GM12878 (cell line): ENCODE measurements at regions not wholly inside any gene's neighbourhood (a gene's known extent, or its start where the extent isn't known, plus 50 kb on each side); places are given as distances from the start of the nearest gene placed in this dataset.

Experiments
- ATAC-seq: fragments of 200-7000 bp; cut with Tn5 transposase; 3 replicates; pipeline ENCODE4 v1.9.1; 2020; ENCODE audit warnings: mild to moderate bottlenecking, moderate library complexity
- BruUV-seq: library from RNA; stranded (reverse); fragments of 400-500 nt; replicated peaks from 2 replicates; lab custom pipeline; 2021; lab: Mats Ljungman, UMichigan
- CTCF ChIA-PET: fragments of 300-600 bp; sonication (Branson Sonifier 250); formaldehyde crosslinking; extraction: SDS; loops from one replicate; lab custom pipeline; 2021; ENCODE audit warnings: inconsistent platforms; lab: Yijun Ruan, JAX
- POLR2A ChIA-PET: fragments of 350-600 bp; formaldehyde crosslinking; extraction: SDS; loops from one replicate; lab custom pipeline; 2021; ENCODE audit warnings: inconsistent platforms; lab: Charles Lee
- RAD21 ChIA-PET: fragments of 300-600 bp; sonication (Branson Sonifier 250); formaldehyde crosslinking; loops from one replicate; lab custom pipeline; 2023; ENCODE audit warnings: antibody characterized with exemption; ENCODE audit not compliant: unreplicated experiment; lab: Charles Lee
- SMC1A ChIA-PET: fragments of 300-600 bp; sonication (Branson Sonifier 250); formaldehyde crosslinking; loops from one replicate; lab custom pipeline; 2023; ENCODE audit not compliant: unreplicated experiment, uncharacterized antibody; lab: Charles Lee
- DNase-seq: peaks from one replicate; pipeline ENCODE4 v3.0.0-alpha.2; 2011; ENCODE audit warnings: low read depth, low spot score
- FAIRE-seq: peaks from 3 replicates; lab custom pipeline; 2011; peaks lifted over from hg19 to GRCh38; lab: Jason Lieb, UNC
- H2AFZ ChIP-seq: 2 replicates; pipeline ENCODE4 v1.6.0; 2011; ENCODE audit warnings: low read depth, low read length, control low read depth; ENCODE audit not compliant: control insufficient read depth
- H3K27ac ChIP-seq: 2 replicates; pipeline ENCODE4 v1.5.1; 2011; ENCODE audit warnings: control low read depth; ENCODE audit not compliant: control insufficient read depth, insufficient read depth
- H3K27me3 ChIP-seq, 2 experiments: replicated peaks in 1 of 2; 2 replicates each; pipeline versions ENCODE4 v1.6.0 to v1.6.1; 2011; ENCODE audit warnings: low read length in 1 of 2; ENCODE audit not compliant: control insufficient read depth in 2 of 2, insufficient read depth in 2 of 2
- H3K36me3 ChIP-seq, 2 experiments: 2 replicates each; pipeline ENCODE4 v1.5.1; 2011; ENCODE audit warnings: low read length in 1 of 2; ENCODE audit not compliant: control insufficient read depth in 2 of 2, insufficient read depth in 2 of 2
- H3K4me1 ChIP-seq: 2 replicates; pipeline ENCODE4 v1.6.1; 2011; ENCODE audit warnings: mild to moderate bottlenecking, low read length, moderate library complexity, mixed read lengths; ENCODE audit not compliant: control insufficient read depth, insufficient read depth
- H3K4me2 ChIP-seq: 2 replicates; pipeline ENCODE4 v1.6.0; 2011; ENCODE audit warnings: control low read depth; ENCODE audit not compliant: control insufficient read depth, insufficient read depth
- H3K4me3 ChIP-seq: fragments of 200-600 bp; sonication (generic); 2 replicates; pipeline ENCODE4 v1.5.1; 2016
- H3K79me2 ChIP-seq: 2 replicates; pipeline ENCODE4 v1.6.0; 2011; ENCODE audit warnings: low read length; ENCODE audit not compliant: control insufficient read depth, insufficient read depth
- H3K9ac ChIP-seq: 2 replicates; pipeline ENCODE4 v1.8.0; 2011; ENCODE audit warnings: low read length, control low read depth, mixed read lengths; ENCODE audit not compliant: control insufficient read depth, insufficient read depth
- H3K9me3 ChIP-seq: replicated peaks from 3 replicates; pipeline ENCODE4 v1.5.1; 2011; ENCODE audit warnings: mild to moderate bottlenecking, low read length; ENCODE audit not compliant: control insufficient read depth, insufficient read depth
- H4K20me1 ChIP-seq: 2 replicates; pipeline ENCODE4 v1.6.0; 2011; ENCODE audit not compliant: control insufficient read depth, insufficient read depth
- CHD1 ChIP-seq: IDR thresholded peaks from 2 replicates; pipeline ENCODE4 v1.6.1; 2012; ENCODE audit warnings: low read depth, low read length, improper control_type of control experiment
- EP300 ChIP-seq, 2 experiments: fragments of 150-350 bp in 1 of 2; IDR thresholded peaks; 2 replicates each; pipeline ENCODE4 v1.6.1; 2011 to 2012; ENCODE audit warnings: low read depth in 2 of 2, low read length in 2 of 2, borderline replicate concordance in 1 of 2, improper control_type of control experiment in 1 of 2, inconsistent platforms in 1 of 2; ENCODE audit not compliant: control insufficient read depth in 1 of 2
- ETV6 ChIP-seq, 2 experiments: fragments of 450-650 bp in 1 of 2; IDR thresholded peaks in 1 of 2; conservative IDR thresholded peaks in 1 of 2; 2 replicates each; pipeline ENCODE4 v1.6.1; 2014; ENCODE audit warnings: antibody characterized with exemption in 1 of 2, borderline replicate concordance in 1 of 2, low read depth in 1 of 2, mild to moderate bottlenecking in 1 of 2, moderate library complexity in 1 of 2
- FOXK2 ChIP-seq: fragments of 450-650 bp; IDR thresholded peaks from 2 replicates; pipeline ENCODE4 v1.6.1; 2017; ENCODE audit warnings: mild to moderate bottlenecking, moderate library complexity
- HCFC1 ChIP-seq: fragments of 150-350 bp; IDR thresholded peaks from 2 replicates; pipeline ENCODE4 v1.6.1; 2014; ENCODE audit warnings: low read length
- HDGF ChIP-seq: fragments of 450-650 bp; IDR thresholded peaks from 2 replicates; pipeline ENCODE4 v1.6.1; 2016; ENCODE audit warnings: antibody characterized with exemption
- IRF4 ChIP-seq: IDR thresholded peaks from 2 replicates; pipeline ENCODE4 v1.6.1; 2011; ENCODE audit warnings: low read depth, low read length
- NFXL1 ChIP-seq: fragments of 450-650 bp; IDR thresholded peaks from 2 replicates; pipeline ENCODE4 v1.6.1; 2017; ENCODE audit warnings: antibody characterized with exemption, mild to moderate bottlenecking, borderline replicate concordance
- NRF1 ChIP-seq: conservative IDR thresholded peaks from 2 replicates; pipeline ENCODE4 v1.6.1; 2011; ENCODE audit warnings: mild to moderate bottlenecking, low read depth, low read length, improper control_type of control experiment
- PML ChIP-seq: IDR thresholded peaks from 2 replicates; pipeline ENCODE4 v1.6.1; 2012; ENCODE audit warnings: low read length, inconsistent platforms
- SIN3A ChIP-seq: IDR thresholded peaks from 2 replicates; pipeline ENCODE4 v1.6.1; 2012; ENCODE audit warnings: low read depth, low read length, improper control_type of control experiment
- SMAD1 ChIP-seq: fragments of 450-650 bp; IDR thresholded peaks from 2 replicates; pipeline ENCODE4 v1.6.1; 2018; ENCODE audit warnings: mild to moderate bottlenecking, low read depth; ENCODE audit not compliant: partially characterized antibody
- SREBF2 ChIP-seq: IDR thresholded peaks from 2 replicates; pipeline ENCODE4 v1.6.1; 2012; ENCODE audit warnings: mild to moderate bottlenecking, low read length
- TAF1 ChIP-seq: IDR thresholded peaks from 2 replicates; pipeline ENCODE4 v1.6.1; 2011; ENCODE audit warnings: mild to moderate bottlenecking, low read depth, low read length, borderline replicate concordance
- WGBS: methylation state at CpG from one replicate; pipeline ENCODE4 v1.1.6; 2016; ENCODE audit warnings: low lambda C conversion rate; ENCODE audit not compliant: insufficient replicate concordance, insufficient coverage; ENCODE audit errors: missing lambda C conversion rate; 5-methylcytosine and 5-hydroxymethylcytosine counted together
- in situ Hi-C: fragments of 300-500 bp; cut with MboI; formaldehyde crosslinking; loops from 9 replicates; pipeline ENCODE4 v1.14.3; 2018; ENCODE audit warnings: mixed read lengths
- intact Hi-C: fragments of 100-400 bp; cut with micrococcal nuclease; formaldehyde crosslinking; loops from one replicate; pipeline ENCODE4 v1.14.2; 2022; ENCODE audit not compliant: unreplicated experiment
- TF ChIP-seq, protein P1 (sequence below): fragments of 450-650 bp; IDR thresholded peaks from 2 replicates; pipeline ENCODE4 v1.6.1; 2017; ENCODE audit warnings: low read depth, mild to moderate bottlenecking, moderate library complexity
- TF ChIP-seq, protein P2 (sequence below): IDR thresholded peaks from 2 replicates; pipeline ENCODE4 v1.6.1; 2011; ENCODE audit warnings: mild to moderate bottlenecking, low read depth, low read length, moderate library complexity; ENCODE audit not compliant: insufficient replicate concordance
- TF ChIP-seq, protein P3 (sequence below), 3 experiments: IDR thresholded peaks in 2 of 3; conservative IDR thresholded peaks in 1 of 3; 2 replicates each; pipeline ENCODE4 v1.5.1; 2011; ENCODE audit warnings: low read depth in 3 of 3, low read length in 3 of 3, mild to moderate bottlenecking in 3 of 3, control low read depth in 2 of 3, moderate library complexity in 2 of 3, inconsistent platforms in 1 of 3, mixed read lengths in 1 of 3; ENCODE audit not compliant: control insufficient read depth in 2 of 3, insufficient read depth in 1 of 3; ENCODE audit errors: extremely low read depth in 1 of 3
- TF ChIP-seq, protein P4 (sequence below): fragments of 450-650 bp; conservative IDR thresholded peaks from 2 replicates; pipeline ENCODE4 v1.6.1; 2017; ENCODE audit warnings: mild to moderate bottlenecking, moderate library complexity

DNA sequence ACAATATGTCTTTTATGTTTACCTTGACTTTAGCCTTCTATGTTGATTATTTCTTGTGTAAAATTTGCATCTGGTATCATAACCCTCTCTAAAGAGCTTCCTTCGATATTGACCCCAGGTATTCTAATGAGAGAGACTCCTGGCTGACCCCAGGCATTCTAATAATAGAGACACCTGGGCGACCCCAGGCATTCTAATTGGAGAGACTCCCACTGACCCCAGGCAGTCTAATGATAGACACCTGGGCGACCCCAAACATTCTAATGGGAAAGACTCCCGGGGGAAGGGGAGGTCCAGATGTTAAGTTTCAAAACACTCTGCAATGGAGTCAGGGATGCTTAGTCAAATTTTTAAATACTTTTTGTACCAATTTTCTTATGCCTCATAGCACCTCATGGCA is 726.4 kb downstream of the COL12A1 start:
- H3K9ac ChIP-seq = no peak overlapping the region
- H4K20me1 ChIP-seq = no peaks in the 10 kb centered on the region
- in situ Hi-C loops = no loop called here
- WGBS = 24% methylated on average over 4 of the region's 4 CpGs
- no peak for DNase-seq
- no peaks in the 10 kb centered on the region for H3K4me1 ChIP-seq
- CTCF ChIA-PET = interaction anchor here (1.2 kb wide), 1 partner anchor 9 kb away, joined by 4 read pairs; no protein-coding TSS in a partner anchor
- H3K27me3 ChIP-seq = no peaks in the 10 kb centered on the region
- no peak overlapping the region for H3K4me2 ChIP-seq
- TF ChIP-seq SREBF2 (no peak), NFXL1 (no peak), SIN3A (no peak), HCFC1 (no peak), EP300 (IDR thresholded peaks at IDR 0.05; ENCODE audit: borderline replicate concordance in 1 of 2, control insufficient read depth in 1 of 2, low read depth in 2 of 2, low read length in 2 of 2) (no peak), TAF1 (no peak), HDGF (no peak), SMAD1 (no peak), PML (no peak), ETV6 (conservative IDR thresholded peaks at IDR 0.05 in 1 of 2, IDR thresholded peaks at IDR 0.05 in 1 of 2; ENCODE audit: borderline replicate concordance in 1 of 2, low read depth in 1 of 2) (no peak), NRF1 (no peak), CHD1 (no peak), IRF4 (no peak), FOXK2 (no peak)
- TF ChIP-seq, protein P1, sequence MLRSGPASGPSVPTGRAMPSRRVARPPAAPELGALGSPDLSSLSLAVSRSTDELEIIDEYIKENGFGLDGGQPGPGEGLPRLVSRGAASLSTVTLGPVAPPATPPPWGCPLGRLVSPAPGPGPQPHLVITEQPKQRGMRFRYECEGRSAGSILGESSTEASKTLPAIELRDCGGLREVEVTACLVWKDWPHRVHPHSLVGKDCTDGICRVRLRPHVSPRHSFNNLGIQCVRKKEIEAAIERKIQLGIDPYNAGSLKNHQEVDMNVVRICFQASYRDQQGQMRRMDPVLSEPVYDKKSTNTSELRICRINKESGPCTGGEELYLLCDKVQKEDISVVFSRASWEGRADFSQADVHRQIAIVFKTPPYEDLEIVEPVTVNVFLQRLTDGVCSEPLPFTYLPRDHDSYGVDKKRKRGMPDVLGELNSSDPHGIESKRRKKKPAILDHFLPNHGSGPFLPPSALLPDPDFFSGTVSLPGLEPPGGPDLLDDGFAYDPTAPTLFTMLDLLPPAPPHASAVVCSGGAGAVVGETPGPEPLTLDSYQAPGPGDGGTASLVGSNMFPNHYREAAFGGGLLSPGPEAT = no peak
- TF ChIP-seq, protein P2, sequence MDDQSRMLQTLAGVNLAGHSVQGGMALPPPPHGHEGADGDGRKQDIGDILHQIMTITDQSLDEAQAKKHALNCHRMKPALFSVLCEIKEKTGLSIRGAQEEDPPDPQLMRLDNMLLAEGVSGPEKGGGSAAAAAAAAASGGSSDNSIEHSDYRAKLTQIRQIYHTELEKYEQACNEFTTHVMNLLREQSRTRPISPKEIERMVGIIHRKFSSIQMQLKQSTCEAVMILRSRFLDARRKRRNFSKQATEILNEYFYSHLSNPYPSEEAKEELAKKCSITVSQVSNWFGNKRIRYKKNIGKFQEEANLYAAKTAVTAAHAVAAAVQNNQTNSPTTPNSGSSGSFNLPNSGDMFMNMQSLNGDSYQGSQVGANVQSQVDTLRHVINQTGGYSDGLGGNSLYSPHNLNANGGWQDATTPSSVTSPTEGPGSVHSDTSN = no peak
- TF ChIP-seq, protein P3, sequence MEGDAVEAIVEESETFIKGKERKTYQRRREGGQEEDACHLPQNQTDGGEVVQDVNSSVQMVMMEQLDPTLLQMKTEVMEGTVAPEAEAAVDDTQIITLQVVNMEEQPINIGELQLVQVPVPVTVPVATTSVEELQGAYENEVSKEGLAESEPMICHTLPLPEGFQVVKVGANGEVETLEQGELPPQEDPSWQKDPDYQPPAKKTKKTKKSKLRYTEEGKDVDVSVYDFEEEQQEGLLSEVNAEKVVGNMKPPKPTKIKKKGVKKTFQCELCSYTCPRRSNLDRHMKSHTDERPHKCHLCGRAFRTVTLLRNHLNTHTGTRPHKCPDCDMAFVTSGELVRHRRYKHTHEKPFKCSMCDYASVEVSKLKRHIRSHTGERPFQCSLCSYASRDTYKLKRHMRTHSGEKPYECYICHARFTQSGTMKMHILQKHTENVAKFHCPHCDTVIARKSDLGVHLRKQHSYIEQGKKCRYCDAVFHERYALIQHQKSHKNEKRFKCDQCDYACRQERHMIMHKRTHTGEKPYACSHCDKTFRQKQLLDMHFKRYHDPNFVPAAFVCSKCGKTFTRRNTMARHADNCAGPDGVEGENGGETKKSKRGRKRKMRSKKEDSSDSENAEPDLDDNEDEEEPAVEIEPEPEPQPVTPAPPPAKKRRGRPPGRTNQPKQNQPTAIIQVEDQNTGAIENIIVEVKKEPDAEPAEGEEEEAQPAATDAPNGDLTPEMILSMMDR (IDR thresholded peaks at IDR 0.05 in 2 of 3, conservative IDR thresholded peaks at IDR 0.05 in 1 of 3; ENCODE audit: control insufficient read depth in 2 of 3, extremely low read depth in 1 of 3, insufficient read depth in 1 of 3, low read depth in 3 of 3, low read length in 3 of 3) = no peak
- TF ChIP-seq, protein P4, sequence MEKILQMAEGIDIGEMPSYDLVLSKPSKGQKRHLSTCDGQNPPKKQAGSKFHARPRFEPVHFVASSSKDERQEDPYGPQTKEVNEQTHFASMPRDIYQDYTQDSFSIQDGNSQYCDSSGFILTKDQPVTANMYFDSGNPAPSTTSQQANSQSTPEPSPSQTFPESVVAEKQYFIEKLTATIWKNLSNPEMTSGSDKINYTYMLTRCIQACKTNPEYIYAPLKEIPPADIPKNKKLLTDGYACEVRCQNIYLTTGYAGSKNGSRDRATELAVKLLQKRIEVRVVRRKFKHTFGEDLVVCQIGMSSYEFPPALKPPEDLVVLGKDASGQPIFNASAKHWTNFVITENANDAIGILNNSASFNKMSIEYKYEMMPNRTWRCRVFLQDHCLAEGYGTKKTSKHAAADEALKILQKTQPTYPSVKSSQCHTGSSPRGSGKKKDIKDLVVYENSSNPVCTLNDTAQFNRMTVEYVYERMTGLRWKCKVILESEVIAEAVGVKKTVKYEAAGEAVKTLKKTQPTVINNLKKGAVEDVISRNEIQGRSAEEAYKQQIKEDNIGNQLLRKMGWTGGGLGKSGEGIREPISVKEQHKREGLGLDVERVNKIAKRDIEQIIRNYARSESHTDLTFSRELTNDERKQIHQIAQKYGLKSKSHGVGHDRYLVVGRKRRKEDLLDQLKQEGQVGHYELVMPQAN = no peak
- TF ChIP-seq, all 136 proteins: peak for 0
- Histone ChIP-seq H3K4me3 (no peak overlapping the region), H2AFZ (no peak overlapping the region), H3K36me3 (no peaks in the 10 kb centered on the region), H3K79me2 (no peaks in the 10 kb centered on the region), H3K9me3 (no peaks in the 10 kb centered on the region), H3K27ac (no peak overlapping the region)
- FAIRE-seq (no peak), ATAC-seq (no peak)
- no TSS peak for BruUV-seq
- SMC1A ChIA-PET = interaction anchor here (1.1 to 1.2 kb wide), 4 partner anchors 9 to 50 kb away, joined by 3 to 8 read pairs (median 4); no protein-coding TSS in a partner anchor
- POLR2A ChIA-PET = interaction anchor here (1.7 kb wide), 1 partner anchor 12 kb away, joined by 5 read pairs; no protein-coding TSS in a partner anchor
- RAD21 ChIA-PET = interaction anchor here (0.8 to 2.2 kb wide), 4 partner anchors 9 to 90 kb away, joined by 3 to 15 read pairs (median 4); no protein-coding TSS in a partner anchor
- intact Hi-C loops = no loop called here
